GM12891 (cell line): ENCODE measurements at regions not wholly inside any gene's neighbourhood (a gene's known extent, or its start where the extent isn't known, plus 50 kb on each side); places are given as distances from the start of the nearest gene placed in this dataset.

Source experiments
- POLR2A ChIP-seq: IDR thresholded peaks from 2 replicates; pipeline ENCODE4 v1.6.1; 2011; ENCODE audit warnings: low read depth, low read length, control low read depth
- POLR2AphosphoS5 ChIP-seq: IDR thresholded peaks from 2 replicates; pipeline ENCODE4 v1.6.1; 2011; ENCODE audit warnings: low read depth, low read length, control low read depth

- no peak for TF ChIP-seq POLR2A
- TF ChIP-seq POLR2AphosphoS5 = no peak
Observed at GRCh38 chr18:78151234-78151633, 828.4 kb upstream of the SALL3 start.
